HG03571 (cell line): ENCODE measurements at regions not wholly inside any gene's neighbourhood (a gene's known extent, or its start where the extent isn't known, plus 50 kb on each side); places are given as distances from the start of the nearest gene placed in this dataset.

ENCODE experiments used
- ATAC-seq: cut with Tn5 transposase; IDR thresholded peaks from one replicate; pipeline ENCODE4 v1.9.1; 2021; ENCODE audit not compliant: unreplicated experiment

DNA sequence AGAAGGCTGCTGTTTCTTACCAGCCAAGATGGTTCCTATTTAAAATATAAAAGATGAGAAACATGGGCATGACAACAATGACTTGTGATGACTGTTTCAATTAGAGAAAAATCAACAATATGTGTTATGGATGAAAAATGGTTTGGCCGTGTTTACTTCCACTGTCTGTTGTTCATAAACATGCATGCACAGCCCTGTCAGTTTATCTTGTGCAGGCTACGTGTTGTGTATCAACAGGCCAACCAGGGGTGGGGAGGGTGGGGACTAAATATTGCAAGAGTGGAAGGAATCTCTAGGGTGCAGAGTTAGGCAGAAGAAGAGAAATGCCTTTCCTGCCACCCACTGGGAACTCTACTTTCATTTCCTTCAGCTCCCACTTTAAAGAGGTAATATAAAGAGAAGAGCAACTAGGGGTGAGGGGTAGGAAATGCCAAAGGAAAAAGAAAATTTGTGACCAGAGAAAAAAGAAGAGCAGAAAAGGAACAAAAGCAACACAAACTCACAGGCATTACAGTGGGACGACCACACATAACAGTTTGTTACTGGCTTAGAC is 116.8 kb upstream of the MEIS1 start:
- no peak for ATAC-seq

DNA sequence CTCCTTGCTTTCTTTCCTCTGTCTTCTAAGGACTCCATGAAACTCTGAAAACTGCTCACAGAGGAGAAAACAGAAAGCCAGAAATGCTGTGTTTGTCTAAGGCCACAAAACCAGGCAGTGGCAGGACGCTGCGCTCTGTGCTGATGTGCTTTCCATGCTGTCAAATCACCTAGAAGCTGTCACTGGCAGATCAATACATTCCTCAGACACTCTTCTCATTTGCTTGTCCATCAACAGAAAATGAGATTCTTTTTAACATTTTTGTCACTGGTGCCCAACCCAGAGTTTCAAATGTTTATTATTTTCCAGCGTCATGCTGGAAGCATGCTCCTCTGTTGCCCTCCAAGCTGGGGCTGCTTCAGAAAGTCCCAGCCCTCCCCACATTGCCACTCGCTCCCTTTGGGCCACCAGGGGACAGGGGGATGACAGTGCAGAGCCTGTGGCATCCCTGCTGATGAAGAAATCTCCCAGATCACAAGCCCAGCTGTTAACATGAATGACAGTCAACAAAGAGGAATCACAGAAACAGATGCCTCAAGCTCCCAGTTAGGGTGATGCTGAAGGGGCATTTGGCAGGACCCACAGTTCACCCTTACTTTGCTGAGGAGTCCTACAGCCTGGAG is 117.5 kb upstream of the MEIS1 start:
- ATAC-seq = no peak

DNA sequence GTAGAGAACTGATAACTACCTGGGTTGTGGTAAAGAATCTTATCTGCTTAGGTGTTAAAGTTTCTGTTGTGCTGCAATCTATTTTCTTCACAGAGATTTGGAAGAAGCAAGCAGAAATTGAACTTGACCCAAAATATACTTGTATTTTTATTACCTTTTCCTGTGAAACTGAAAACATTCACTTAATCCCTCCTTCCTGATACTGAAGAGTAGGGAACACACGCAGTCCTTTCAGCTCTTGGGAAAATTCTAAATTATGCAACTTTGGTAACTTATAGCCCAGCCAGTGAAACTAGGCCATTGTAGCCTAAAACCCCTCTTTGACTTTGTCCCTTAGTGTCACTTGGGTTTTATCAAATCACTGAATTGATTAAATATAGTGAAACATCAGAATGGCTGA is 128.4 kb upstream of the MEIS1 start:
- ATAC-seq = no peak

DNA sequence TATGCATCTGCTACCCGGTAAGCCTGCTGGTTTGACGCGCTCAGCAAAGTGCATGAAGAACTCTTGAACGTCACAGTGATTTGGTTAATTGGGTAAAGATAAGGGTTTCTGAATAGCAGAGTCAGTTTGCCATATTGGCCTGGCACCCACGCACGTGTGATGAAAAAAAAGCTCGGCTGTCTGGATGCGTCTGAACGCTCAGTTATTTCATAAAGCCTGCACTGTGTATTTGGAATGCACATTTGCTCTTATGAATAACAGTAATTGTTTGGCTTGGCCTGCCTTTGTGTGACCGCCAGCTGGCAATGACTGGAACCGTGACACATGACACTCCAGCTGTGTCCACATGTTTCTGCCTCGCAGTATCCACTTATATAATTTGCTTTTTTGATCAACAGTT is 129.2 kb upstream of the MEIS1 start:
- ATAC-seq = no peak

DNA sequence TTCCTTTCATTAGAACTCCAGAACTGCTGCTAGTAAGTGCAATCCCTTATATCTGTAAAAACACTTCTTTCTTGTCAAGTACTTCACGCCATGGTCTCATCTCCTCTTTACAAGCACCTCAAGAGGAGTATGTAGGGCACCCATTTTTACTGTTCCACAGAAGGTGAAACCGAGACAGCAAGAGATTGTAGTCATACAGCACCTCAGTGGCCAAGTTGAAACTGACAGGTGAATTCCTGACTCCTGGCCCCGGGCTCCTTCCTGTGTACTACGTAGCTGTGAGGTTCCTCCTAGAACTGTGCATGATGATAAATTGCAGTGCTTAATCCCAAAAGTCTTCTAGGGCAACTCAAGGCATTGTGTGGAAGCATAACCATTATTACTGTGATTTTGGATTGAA is 131.5 kb upstream of the MEIS1 start:
- no peak for ATAC-seq

DNA sequence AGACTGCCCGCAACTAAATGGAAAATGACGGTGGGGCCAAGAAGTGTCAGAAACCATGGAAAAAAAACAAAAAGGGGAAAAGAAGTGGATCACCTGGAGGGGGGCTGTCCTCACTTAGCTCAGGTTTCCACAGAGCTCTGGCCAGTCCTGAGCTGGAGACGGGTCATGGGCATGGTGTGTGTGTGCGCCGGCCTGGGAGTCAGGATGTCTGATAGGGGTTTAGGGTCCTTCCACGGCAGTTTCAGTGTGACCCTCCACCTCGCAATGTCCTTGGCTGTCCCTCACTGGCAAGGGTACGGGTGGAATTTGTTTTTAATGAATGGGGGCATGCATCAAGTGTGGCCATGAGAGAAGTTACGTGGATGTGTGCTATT is 133.2 kb upstream of the MEIS1 start:
- ATAC-seq = no peak

DNA sequence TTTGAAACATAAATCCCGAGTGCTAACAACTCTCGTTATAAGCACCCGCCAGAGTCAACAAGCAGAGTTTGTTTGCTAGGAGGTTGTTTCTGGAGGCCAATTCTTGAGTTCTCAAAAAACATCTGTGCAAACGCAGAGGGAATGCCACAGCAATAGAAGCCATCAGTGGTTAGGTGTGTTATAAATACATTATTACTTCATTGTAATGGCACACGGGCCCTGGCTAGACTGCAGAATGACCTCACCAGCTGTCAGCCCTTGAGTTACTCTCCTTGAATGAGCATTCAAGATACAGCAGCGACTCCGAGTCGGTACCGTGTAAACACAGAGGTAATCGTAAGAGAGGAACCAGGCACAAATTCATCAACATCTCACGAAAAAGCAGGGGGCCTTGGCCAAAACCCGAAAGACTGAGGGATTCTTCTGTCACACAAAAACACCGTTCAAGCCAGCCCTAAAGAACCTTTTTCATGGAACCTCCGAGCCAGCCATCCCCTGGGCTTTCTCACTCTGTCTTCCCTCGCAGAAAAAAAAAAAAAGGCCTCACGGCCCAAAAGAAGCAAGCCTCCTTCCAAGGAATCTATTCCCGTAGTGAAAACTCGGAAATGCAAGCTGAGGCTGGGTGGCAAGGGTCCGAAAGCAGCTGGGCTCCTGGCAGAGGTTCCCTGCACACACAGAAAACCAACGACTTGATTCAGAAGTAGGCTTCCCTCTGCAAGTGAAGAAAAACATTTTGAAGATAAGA is 133.7 kb upstream of the MEIS1 start:
- no peak for ATAC-seq

DNA sequence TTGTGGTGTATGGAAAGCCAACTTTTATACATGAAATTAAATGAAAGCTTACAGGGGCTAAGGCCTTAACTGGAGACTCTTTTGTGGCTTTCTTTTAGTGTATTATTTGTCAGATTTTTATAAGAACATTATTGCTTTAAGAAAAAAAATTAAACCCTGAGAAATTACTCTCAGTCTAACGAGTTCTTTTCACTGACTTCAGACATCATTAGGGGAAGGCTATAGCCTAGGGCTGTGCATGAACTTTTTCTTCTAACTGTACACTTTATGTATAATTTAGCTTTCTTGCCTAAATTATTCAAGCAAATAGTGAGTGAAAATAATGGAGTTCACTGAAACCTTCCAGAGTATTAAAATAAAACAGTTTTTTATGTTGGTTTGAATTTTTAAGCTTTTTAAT is 151.1 kb upstream of the MEIS1 start:
- ATAC-seq = no peak

DNA sequence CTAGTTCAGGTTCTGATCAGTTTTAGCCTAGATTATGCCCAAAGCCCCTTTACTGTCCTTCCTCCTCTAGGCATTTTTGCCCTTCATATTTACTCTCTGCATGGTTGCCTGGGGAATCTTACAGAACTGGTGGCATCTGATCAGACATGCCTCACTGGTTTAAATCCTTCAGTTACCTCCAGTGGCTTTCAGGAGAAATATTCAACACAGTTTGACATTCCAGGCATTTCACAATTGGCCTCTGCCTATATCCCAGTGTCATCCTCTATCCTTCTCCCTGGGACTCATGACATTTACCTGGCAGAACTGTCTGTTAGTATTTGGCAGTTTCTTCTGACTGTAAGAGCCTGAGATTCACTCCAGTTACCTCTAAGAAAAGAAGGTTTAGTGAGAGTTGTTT is 152.9 kb upstream of the MEIS1 start:
- no peak for ATAC-seq

DNA sequence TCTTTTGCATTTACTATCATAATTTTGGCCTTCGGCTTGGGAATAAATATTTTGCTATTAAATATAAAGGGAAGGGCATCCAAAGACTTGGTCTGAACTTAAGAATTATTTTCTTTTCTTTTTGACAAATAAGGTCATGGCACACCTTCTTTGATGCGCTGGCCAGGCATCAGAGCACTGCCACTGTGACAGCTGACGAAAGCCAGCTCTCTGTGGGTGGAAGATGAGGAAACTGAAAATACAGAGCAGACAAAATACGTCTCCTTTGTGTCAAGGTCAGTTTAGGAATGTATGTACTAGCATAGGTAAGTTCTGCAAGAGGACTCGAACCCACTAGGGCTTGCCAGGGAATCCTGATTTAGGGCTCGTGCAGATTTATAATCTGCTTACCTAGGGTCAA is 155.9 kb upstream of the MEIS1 start:
- ATAC-seq = no peak

DNA sequence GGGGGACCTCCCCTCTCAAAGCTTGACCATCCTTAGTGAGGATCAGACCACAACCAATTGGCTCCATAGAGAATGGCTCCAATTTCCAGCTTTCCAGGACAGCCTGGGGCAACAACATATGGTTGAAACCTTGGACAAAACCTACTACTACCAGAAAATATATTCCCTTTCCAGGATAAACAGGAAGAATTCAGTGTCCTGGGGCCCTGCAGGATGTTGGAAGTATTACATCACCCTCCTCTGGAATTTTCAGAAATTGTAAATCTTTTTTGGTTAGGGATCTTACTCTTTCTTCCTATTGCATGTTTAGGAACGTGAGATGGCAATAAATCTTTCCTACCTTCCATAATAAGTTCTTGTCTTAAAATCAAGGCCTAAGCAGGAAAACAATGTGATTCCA is 158.9 kb upstream of the MEIS1 start:
- no peak for ATAC-seq

DNA sequence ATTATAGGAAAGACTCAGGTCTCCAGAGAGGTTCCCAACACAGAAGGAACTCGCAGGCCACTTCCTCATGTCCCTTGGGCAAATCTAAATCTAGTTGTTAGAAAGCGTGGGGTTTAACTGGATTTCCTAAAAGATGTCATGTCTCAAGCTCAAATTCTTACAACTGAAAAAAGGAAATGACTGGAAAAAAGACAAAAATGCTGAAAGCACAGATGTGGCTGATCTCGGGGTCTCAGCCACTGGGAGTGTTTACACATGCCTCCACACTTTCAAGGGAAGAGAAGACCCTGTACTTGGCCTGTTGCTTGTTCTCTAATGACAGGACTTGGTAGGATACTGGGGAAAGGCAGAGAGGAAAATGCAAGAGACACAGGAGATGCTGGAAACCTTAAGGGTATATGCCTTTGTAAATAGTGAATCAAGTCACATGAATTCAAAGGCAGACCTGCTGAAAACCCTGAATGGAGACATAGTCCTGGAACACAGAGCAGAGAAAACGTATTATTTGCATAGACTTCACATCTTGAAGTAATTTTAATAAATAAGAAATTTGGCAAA is 160.9 kb upstream of the MEIS1 start:
- ATAC-seq = no peak

DNA sequence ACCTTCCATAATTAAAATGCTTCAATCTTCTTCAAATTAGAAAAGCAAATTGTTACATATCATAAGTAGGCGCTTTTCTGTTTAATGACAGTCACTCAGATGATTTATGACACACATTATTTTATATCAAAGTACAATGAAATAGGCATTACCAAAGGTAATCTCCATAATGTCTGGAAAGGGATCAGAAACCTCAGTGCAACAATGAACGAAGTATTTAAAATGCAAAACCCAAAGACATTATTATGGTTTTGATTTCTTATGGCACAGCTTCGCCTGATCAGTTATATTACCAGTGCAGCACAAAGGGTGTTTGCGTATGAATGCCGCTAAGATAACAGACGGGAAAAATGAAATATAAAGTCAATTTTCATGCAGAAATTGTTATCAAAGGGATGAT is 162.2 kb upstream of the MEIS1 start:
- no peak for ATAC-seq

DNA sequence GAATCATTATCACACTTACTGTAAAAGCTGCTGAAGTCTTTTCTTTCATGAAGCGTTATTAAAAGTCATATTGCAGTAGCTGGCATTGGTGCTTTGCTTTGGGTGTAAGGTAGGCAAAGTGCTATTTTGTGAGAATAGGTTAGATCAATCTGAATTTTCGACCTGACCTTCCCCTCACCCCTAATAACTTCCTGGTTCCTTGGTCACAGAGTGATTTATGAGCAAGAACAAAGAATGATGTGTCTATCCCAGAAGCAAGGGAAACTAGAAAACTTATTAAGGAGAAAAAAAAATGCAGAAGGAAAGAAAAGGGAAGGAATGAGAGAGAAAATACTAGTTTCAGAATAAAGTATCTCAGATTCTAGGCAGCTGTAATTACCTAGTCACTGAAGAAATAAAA is 163.1 kb upstream of the MEIS1 start:
- no peak for ATAC-seq

DNA sequence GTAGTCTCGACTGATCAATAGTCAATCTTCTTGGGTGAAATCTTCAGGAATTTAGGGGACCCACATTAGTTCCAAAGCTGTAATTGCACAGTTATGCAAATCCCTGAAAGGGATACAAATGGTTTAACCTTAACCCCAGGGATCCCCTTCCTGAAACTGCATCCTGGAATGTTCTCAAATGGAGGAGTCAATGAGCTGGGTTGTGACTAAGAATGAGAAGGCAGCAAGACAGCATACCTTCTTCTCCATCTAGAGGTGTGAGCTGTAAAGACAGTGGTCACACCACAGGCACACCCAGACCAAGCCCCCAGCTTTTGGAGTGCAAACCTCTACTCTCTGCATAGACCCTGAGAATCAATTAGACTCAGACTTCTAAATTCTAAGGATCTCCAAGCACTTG is 164.7 kb upstream of the MEIS1 start:
- ATAC-seq = no peak

DNA sequence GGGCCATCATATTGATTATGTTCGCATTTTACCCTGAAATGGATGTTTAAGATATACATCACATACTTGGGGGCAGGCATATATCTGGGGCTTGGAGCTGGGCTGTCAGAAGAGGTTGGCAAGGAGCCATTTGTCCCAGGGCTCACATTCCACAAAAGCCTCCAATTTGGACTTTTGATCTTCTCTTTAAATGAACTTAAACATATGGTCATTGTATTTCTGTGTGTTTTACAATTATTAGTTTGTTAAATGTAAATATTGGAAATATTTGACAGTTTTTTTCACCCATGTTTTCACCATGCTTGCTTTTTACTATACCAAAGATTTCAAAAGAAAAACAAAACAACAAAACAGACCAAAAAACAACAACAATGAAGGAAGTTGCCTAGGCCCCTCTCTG is 165.8 kb upstream of the MEIS1 start:
- ATAC-seq = no peak

DNA sequence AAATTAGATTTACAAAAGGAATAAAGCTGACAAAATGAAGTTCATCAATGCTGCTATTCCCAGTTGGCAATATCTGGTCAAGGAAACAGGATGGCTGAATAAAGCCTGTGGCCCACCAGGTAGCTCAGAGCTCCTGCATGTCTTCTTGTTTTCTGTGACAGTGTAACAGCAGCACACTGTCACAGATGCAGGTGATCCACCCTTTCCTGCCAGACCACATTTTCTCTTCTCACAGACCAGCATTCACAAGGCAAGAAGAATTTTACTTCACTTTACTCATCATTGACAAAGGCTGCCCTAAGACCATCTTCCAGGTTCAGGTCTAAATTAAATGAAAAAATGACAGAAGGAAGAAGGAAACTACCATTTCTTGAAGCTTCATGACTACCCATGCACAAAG is 166.2 kb upstream of the MEIS1 start:
- no peak for ATAC-seq

DNA sequence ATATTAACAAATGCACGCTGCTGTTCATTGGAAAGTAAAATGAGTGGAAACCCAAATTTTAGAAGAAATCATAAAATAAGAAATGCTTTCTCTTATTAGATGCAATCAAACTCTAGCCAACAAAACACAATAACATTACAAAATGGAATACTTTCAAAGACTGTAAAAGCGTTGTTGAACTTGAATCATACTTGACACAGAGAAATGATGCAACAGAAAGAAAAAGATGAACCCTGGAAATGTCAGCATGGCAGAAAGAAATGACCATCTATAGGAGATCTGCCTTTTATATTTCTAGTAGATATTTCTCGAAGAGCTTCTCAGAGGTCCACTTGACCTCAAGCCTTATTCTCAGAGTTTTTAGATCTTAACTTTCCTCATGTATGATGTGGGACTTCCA is 170.6 kb upstream of the MEIS1 start:
- ATAC-seq = no peak

DNA sequence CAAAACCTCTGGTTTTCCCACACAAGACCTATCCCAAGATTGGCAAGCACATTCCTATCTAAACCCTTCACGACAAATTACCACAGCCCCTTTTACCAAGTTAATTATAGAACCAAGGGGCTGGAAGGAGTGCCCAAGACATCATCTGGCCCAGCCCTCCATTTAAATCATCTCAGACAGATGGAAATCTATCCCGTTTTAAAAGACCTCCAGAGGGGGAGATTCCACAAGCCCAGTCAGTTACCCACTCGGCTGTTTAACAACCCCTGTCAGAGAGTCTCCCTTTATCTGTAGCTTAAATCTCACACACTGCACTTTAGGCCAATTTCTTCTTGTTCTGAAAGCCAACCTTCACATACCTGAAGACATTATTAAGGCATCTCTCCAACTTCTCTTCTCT is 179.1 kb upstream of the MEIS1 start:
- no peak for ATAC-seq

DNA sequence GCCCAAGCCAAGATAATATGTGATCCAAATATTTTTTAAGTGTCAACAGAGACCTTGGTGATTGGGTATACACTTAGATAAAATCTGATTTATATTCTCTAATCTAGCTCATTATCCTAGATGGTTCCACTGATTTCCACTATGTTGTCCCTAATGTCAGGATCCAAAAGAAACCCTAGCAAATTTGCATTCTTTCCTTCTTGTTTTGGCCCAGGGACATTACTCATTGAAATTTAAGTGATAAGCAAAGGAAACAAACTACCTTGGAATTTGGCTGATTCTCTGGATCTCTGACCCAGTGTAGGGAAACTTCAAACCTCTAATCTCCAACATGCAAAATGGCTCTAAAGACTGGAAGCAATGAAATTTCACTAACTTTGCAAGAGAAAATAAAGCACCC is 179.8 kb upstream of the MEIS1 start:
- ATAC-seq = no peak

DNA sequence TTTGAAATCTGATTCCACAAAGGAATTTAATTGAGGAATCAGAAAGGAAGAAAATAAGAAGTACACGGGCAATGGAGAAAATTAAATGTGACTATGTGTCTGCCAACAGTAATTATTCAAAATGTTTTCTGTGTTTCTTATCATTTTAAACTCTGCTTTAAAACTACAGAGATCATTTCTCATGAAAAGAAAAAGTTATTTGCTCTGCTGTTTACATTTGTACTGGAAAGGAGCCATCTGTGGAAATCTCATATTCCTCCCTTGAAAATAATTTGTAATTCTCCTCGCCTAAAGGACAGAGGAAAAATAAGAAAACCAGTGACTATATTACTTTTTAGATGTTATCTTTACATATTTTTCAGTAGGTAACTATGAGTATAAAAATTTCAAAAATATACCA is 181.9 kb upstream of the MEIS1 start:
- ATAC-seq = no peak

DNA sequence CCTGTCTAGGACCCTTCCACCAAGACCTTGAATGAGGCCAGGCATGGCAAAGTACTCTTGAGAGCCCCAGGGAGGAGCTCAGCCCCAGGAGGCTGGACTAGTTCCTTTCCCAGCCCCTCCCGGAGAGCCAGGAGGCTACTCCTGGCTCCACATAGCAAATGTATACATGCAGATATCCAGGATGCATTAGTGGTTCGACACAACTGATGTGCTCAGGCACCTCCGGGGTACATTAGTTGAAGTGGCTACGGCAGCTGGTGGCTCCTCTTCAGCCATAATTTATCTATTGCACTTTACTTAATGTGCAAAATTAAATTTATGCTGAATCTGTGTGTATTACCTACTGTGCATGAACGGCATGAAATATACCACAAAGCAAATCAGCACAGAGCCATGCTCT is 182.8 kb upstream of the MEIS1 start:
- ATAC-seq = no peak

DNA sequence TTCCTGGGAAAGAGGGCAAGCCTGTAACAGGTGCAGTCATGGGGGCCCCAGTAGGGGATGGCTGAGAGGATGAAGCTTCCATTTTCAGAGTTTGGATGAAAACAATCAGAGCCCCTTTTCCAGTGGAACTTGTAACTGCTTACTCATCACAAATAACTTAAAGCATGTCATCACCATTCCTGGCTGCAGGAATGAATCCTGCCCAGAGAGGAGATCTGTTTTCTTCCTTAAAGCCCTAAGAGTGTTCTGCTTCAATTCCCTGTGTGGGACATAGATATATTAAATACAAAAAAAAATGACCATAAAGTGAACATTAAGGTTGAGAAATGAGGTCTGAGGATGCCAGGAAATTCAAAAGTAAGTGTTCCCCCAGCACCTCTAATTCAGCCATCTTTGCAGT is 183.4 kb upstream of the MEIS1 start:
- no peak for ATAC-seq
